IMR-90 (cell line): ENCODE measurements at regions not wholly inside any gene's neighbourhood (a gene's known extent, or its start where the extent isn't known, plus 50 kb on each side); places are given as distances from the start of the nearest gene placed in this dataset.

ENCODE experiments used
- CEBPB ChIP-seq: IDR thresholded peaks from 2 replicates; pipeline ENCODE4 v1.6.1; 2012; ENCODE audit warnings: low read depth, low read length, improper control_type of control experiment
- CHD1 ChIP-seq: IDR thresholded peaks from 2 replicates; pipeline ENCODE4 v1.6.1; 2012; ENCODE audit warnings: low read depth, low read length, improper control_type of control experiment
- FOS ChIP-seq: fragments of 150-350 bp; IDR thresholded peaks from 2 replicates; pipeline ENCODE4 v1.6.1; 2016; ENCODE audit warnings: low read depth, low read length
- MAZ ChIP-seq: IDR thresholded peaks from 2 replicates; pipeline ENCODE4 v1.6.1; 2012; ENCODE audit warnings: low read depth, mild to moderate bottlenecking, low read length, improper control_type of control experiment, moderate library complexity, borderline replicate concordance
- MXI1 ChIP-seq: IDR thresholded peaks from 2 replicates; pipeline ENCODE4 v1.6.1; 2012; ENCODE audit warnings: low read depth, mild to moderate bottlenecking, low read length, moderate library complexity, borderline replicate concordance
- POLR2A ChIP-seq: IDR thresholded peaks from 2 replicates; pipeline ENCODE4 v1.6.1; 2012; ENCODE audit warnings: mild to moderate bottlenecking, low read depth, low read length
- RAD21 ChIP-seq: IDR thresholded peaks from 2 replicates; pipeline ENCODE4 v1.6.1; 2012; ENCODE audit warnings: low read length, improper control_type of control experiment
- RCOR1 ChIP-seq: IDR thresholded peaks from 2 replicates; pipeline ENCODE4 v1.6.1; 2012; ENCODE audit warnings: mild to moderate bottlenecking, low read length, improper control_type of control experiment; ENCODE audit not compliant: insufficient replicate concordance
- RFX5 ChIP-seq: IDR thresholded peaks from 2 replicates; pipeline ENCODE4 v1.8.0; 2012; ENCODE audit warnings: low read depth, mild to moderate bottlenecking, low read length, moderate library complexity
- SMC3 ChIP-seq: fragments of 150-350 bp; IDR thresholded peaks from 2 replicates; pipeline ENCODE4 v1.6.1; 2016; ENCODE audit warnings: low read depth, mild to moderate bottlenecking, antibody characterized with exemption, low read length, moderate library complexity
- TF ChIP-seq, protein P1 (sequence below): fragments of 150-350 bp; IDR thresholded peaks from 2 replicates; pipeline ENCODE4 v1.6.1; 2017; ENCODE audit warnings: mild to moderate bottlenecking, antibody characterized with exemption, low read length, low read depth
- TF ChIP-seq, protein P2 (sequence below): conservative IDR thresholded peaks from 2 replicates; pipeline ENCODE4 v1.5.1; 2012; ENCODE audit warnings: mild to moderate bottlenecking, low read depth, low read length, improper control_type of control experiment
- TF ChIP-seq, protein P3 (sequence below): fragments of 150-350 bp; IDR thresholded peaks from 2 replicates; pipeline ENCODE4 v1.6.1; 2016; ENCODE audit warnings: low read depth, mild to moderate bottlenecking, low read length, moderate library complexity, borderline replicate concordance

DNA sequence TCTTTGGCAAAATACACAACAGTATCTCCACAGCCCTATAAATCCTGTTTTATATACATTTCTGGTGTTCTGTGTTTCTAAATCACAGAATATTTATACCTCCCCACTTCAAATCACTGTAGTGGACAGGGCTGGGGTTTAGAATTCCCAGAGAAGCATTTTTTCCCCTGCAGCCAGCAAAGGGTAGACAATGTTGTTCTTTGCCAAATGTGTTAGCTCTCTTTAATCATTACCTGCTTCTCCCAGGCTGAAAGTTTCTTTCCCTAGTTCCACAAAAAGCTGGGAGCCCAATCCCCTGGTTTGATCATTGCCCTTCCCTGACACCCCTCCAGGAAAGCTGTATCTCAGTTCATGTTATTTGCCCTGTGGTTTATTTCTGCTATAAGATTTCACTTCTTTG lies 520.0 kb upstream of the SPHKAP start:
- TF ChIP-seq, protein P1, sequence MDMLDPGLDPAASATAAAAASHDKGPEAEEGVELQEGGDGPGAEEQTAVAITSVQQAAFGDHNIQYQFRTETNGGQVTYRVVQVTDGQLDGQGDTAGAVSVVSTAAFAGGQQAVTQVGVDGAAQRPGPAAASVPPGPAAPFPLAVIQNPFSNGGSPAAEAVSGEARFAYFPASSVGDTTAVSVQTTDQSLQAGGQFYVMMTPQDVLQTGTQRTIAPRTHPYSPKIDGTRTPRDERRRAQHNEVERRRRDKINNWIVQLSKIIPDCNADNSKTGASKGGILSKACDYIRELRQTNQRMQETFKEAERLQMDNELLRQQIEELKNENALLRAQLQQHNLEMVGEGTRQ: no peak
- TF ChIP-seq POLR2A: no peak
- TF ChIP-seq, protein P2, sequence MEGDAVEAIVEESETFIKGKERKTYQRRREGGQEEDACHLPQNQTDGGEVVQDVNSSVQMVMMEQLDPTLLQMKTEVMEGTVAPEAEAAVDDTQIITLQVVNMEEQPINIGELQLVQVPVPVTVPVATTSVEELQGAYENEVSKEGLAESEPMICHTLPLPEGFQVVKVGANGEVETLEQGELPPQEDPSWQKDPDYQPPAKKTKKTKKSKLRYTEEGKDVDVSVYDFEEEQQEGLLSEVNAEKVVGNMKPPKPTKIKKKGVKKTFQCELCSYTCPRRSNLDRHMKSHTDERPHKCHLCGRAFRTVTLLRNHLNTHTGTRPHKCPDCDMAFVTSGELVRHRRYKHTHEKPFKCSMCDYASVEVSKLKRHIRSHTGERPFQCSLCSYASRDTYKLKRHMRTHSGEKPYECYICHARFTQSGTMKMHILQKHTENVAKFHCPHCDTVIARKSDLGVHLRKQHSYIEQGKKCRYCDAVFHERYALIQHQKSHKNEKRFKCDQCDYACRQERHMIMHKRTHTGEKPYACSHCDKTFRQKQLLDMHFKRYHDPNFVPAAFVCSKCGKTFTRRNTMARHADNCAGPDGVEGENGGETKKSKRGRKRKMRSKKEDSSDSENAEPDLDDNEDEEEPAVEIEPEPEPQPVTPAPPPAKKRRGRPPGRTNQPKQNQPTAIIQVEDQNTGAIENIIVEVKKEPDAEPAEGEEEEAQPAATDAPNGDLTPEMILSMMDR: no peak
- no peak for TF ChIP-seq RFX5
- no peak for TF ChIP-seq SMC3
- no peak for TF ChIP-seq CHD1
- TF ChIP-seq CEBPB: no peak
- no peak for TF ChIP-seq RCOR1
- no peak for TF ChIP-seq FOS
- TF ChIP-seq RAD21: no peak
- TF ChIP-seq MAZ: no peak
- TF ChIP-seq, protein P3, sequence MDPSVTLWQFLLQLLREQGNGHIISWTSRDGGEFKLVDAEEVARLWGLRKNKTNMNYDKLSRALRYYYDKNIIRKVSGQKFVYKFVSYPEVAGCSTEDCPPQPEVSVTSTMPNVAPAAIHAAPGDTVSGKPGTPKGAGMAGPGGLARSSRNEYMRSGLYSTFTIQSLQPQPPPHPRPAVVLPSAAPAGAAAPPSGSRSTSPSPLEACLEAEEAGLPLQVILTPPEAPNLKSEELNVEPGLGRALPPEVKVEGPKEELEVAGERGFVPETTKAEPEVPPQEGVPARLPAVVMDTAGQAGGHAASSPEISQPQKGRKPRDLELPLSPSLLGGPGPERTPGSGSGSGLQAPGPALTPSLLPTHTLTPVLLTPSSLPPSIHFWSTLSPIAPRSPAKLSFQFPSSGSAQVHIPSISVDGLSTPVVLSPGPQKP: no peak
- no peak for TF ChIP-seq MXI1
